Astrocyte of the spinal cord (primary cell): ENCODE measurements at regions not wholly inside any gene's neighbourhood (a gene's known extent, or its start where the extent isn't known, plus 50 kb on each side); places are given as distances from the start of the nearest gene placed in this dataset.
"Not testable (repeated sequence)": the region's sequence is repeated elsewhere in the genome, so short reads cannot be mapped to it uniquely, and the experiment has no call there.

Experiments used
- DNase-seq: peaks from one replicate; pipeline ENCODE4 v3.0.0; 2011; ENCODE audit warnings: low read depth, low spot score
- H3K4me3 ChIP-seq: 2 replicates; pipeline ENCODE4 v1.5.1; 2011; ENCODE audit warnings: low read depth, mild to moderate bottlenecking, low read length, moderate library complexity
- CTCF ChIP-seq: IDR thresholded peaks from 2 replicates; pipeline ENCODE4 v1.5.1; 2012; ENCODE audit warnings: low read depth, mild to moderate bottlenecking, low read length, inconsistent platforms
- in situ Hi-C: cut with HindIII; loops from 2 replicates; pipeline ENCODE4 v1.10.0; 2017; ENCODE audit warnings: low sequenced_read_pairs

- in situ Hi-C loops: no loop called here
- no peak for TF ChIP-seq CTCF
- H3K4me3 ChIP-seq: no peak overlapping the region
- no peak for DNase-seq
Measured at GRCh38 chr21:28127175-28127785, 865.4 kb downstream of the LTN1 start.

GRCh38 chr21:28126521-28127174 is 866.0 kb downstream of the LTN1 start:
- H3K4me3 ChIP-seq: no peak overlapping the region
- TF ChIP-seq CTCF: no peak
- in situ Hi-C loops: no loop called here
- no peak for DNase-seq

GRCh38 chr21:28124541-28124940 is 868.1 kb downstream of the LTN1 start:
- no peak for DNase-seq

GRCh38 chr21:28118570-28118969 is 874.1 kb downstream of the LTN1 start:
- no peak overlapping the region for H3K4me3 ChIP-seq
- TF ChIP-seq CTCF: no peak
- in situ Hi-C loops: no loop called here
- no peak for DNase-seq

More at GRCh38 chr21:28124541-28124940, 868.1 kb downstream of the LTN1 start:
- H3K4me3 ChIP-seq: no peak overlapping the region
- in situ Hi-C loops: no loop called here
- no peak for TF ChIP-seq CTCF

- in situ Hi-C loops, DNase-seq, H3K4me3 ChIP-seq: not testable (repeated sequence)
Measured at GRCh38 chr21:28114986-28115385, 877.7 kb downstream of the LTN1 start.

- no peak for TF ChIP-seq CTCF
- in situ Hi-C loops: no loop called here
Measured at GRCh38 chr21:28113718-28114117, 879.0 kb downstream of the LTN1 start.

GRCh38 chr21:28112511-28112910 is 880.2 kb downstream of the LTN1 start:
- no peak for TF ChIP-seq CTCF
- in situ Hi-C loops: no loop called here
- DNase-seq: no peak
- no peak overlapping the region for H3K4me3 ChIP-seq

More at GRCh38 chr21:28113718-28114117, 879.0 kb downstream of the LTN1 start:
- DNase-seq: no peak
- H3K4me3 ChIP-seq: no peak overlapping the region
